IMR-90 (cell line): ENCODE measurements at regions not wholly inside any gene's neighbourhood (a gene's known extent, or its start where the extent isn't known, plus 50 kb on each side); places are given as distances from the start of the nearest gene placed in this dataset.

Experiments used
- ATAC-seq: fragments of 200-7000 bp; cut with Tn5 transposase; 2 replicates; pipeline ENCODE4 v1.9.1; 2020; ENCODE audit warnings: low read depth, mild to moderate bottlenecking, moderate library complexity
- BruUV-seq: library from RNA; stranded (reverse); fragments of 400-500 nt; replicated peaks from 2 replicates; lab custom pipeline; 2021; lab: Mats Ljungman, UMichigan
- CTCF ChIA-PET: fragments of 300-600 bp; formaldehyde crosslinking; extraction: SDS; loops from one replicate; lab custom pipeline; 2021; ENCODE audit warnings: antibody characterized with exemption; lab: Yijun Ruan, JAX
- POLR2A ChIA-PET: fragments of 300-600 bp; sonication (Branson Sonifier 250); formaldehyde crosslinking; loops from one replicate; lab custom pipeline; 2022; ENCODE audit warnings: antibody characterized with exemption; ENCODE audit not compliant: unreplicated experiment; lab: Charles Lee
- DNase-seq: peaks from one replicate; pipeline ENCODE4 v3.0.0; 2013
- H2AFZ ChIP-seq: replicated peaks from 2 replicates; pipeline ENCODE3; 2013; ENCODE audit warnings: low read length, mild to moderate bottlenecking; ENCODE audit not compliant: poor library complexity
- H2AK5ac ChIP-seq: 2 replicates; pipeline ENCODE4 v1.6.1; 2013; ENCODE audit warnings: low read depth, low read length, inconsistent platforms
- H2AK9ac ChIP-seq: replicated peaks from 2 replicates; pipeline ENCODE3; 2013; ENCODE audit warnings: mild to moderate bottlenecking, low read depth, low read length, moderate library complexity; ENCODE audit not compliant: poor library complexity
- H2BK120ac ChIP-seq: 2 replicates; pipeline ENCODE4 v1.6.1; 2013; ENCODE audit warnings: low read depth, low read length, inconsistent platforms
- H2BK15ac ChIP-seq: 3 replicates; pipeline ENCODE4 v1.6.1; 2013; ENCODE audit warnings: low read depth, low read length, inconsistent platforms
- H2BK20ac ChIP-seq: 2 replicates; pipeline ENCODE4 v1.6.1; 2013; ENCODE audit warnings: low read depth, mild to moderate bottlenecking, inconsistent platforms, low read length, moderate library complexity
- H2BK5ac ChIP-seq: 2 replicates; pipeline ENCODE4 v1.6.1; 2013; ENCODE audit warnings: mild to moderate bottlenecking, low read depth, low read length, inconsistent platforms; ENCODE audit not compliant: poor library complexity, severe bottlenecking
- H3K14ac ChIP-seq: replicated peaks from 2 replicates; pipeline ENCODE4 v1.6.1; 2013; ENCODE audit warnings: low read depth, low read length, inconsistent platforms
- H3K18ac ChIP-seq: 2 replicates; pipeline ENCODE4 v1.6.1; 2013; ENCODE audit warnings: low read depth, low read length, control low read depth
- H3K23ac ChIP-seq: 2 replicates; pipeline ENCODE4 v1.6.1; 2013; ENCODE audit warnings: low read depth, low read length, inconsistent platforms
- H3K27ac ChIP-seq: 2 replicates; pipeline ENCODE4 v1.5.1; 2013; ENCODE audit warnings: mild to moderate bottlenecking, control low read depth, low read length; ENCODE audit not compliant: insufficient read depth
- H3K27me3 ChIP-seq: 2 replicates; pipeline ENCODE4 v1.6.1; 2013; ENCODE audit warnings: low read length; ENCODE audit not compliant: control insufficient read depth, insufficient read depth
- H3K36me3 ChIP-seq: 2 replicates; pipeline ENCODE4 v1.6.1; 2013; ENCODE audit warnings: low read length, mixed read lengths; ENCODE audit not compliant: control insufficient read depth, insufficient read depth
- H3K4ac ChIP-seq: 2 replicates; pipeline ENCODE4 v1.6.1; 2013; ENCODE audit warnings: low read depth, low read length, inconsistent platforms
- H3K4me1 ChIP-seq: 2 replicates; pipeline ENCODE4 v1.6.1; 2013; ENCODE audit warnings: low read length, mixed read lengths; ENCODE audit not compliant: control insufficient read depth, insufficient read depth
- H3K4me2 ChIP-seq: 2 replicates; pipeline ENCODE4 v1.6.1; 2013; ENCODE audit warnings: low read depth, mild to moderate bottlenecking, control low read depth, low read length, moderate library complexity
- H3K4me3 ChIP-seq: 2 replicates; pipeline ENCODE4 v1.5.1; 2013; ENCODE audit warnings: low read depth, mild to moderate bottlenecking, control low read depth, low read length, moderate library complexity; ENCODE audit not compliant: insufficient read depth
- H3K56ac ChIP-seq: 2 replicates; pipeline ENCODE4 v1.6.1; 2013; ENCODE audit warnings: low read length, inconsistent platforms; ENCODE audit not compliant: insufficient read depth; ENCODE audit errors: extremely low read depth
- H3K79me1 ChIP-seq, 2 experiments: 2 replicates each; pipeline ENCODE4 v1.6.1; 2013; ENCODE audit warnings: low read length in 2 of 2, inconsistent platforms in 1 of 2, low read depth in 1 of 2
- H3K9ac ChIP-seq: 2 replicates; pipeline ENCODE4 v1.6.1; 2013; ENCODE audit warnings: low read depth, low read length, control low read depth
- H3K9me1 ChIP-seq: 2 replicates; pipeline ENCODE4 v1.6.1; 2013; ENCODE audit warnings: low read length, inconsistent platforms; ENCODE audit not compliant: insufficient read depth
- H3K9me3 ChIP-seq: 2 replicates; pipeline ENCODE4 v1.6.1; 2013; ENCODE audit warnings: low read length; ENCODE audit not compliant: control insufficient read depth, insufficient read depth
- H4K20me1 ChIP-seq: 2 replicates; pipeline ENCODE4 v1.6.1; 2013; ENCODE audit warnings: low read length, inconsistent platforms; ENCODE audit not compliant: insufficient read depth
- H4K5ac ChIP-seq: 2 replicates; pipeline ENCODE4 v1.6.1; 2013; ENCODE audit warnings: mild to moderate bottlenecking, low read depth, low read length, control low read depth
- H4K8ac ChIP-seq, 2 experiments: 2 replicates each; pipeline ENCODE4 v1.6.1; 2013; ENCODE audit warnings: low read depth in 2 of 2, low read length in 2 of 2, control low read depth in 1 of 2, inconsistent platforms in 1 of 2
- H4K91ac ChIP-seq: 2 replicates; pipeline ENCODE4 v1.6.1; 2013; ENCODE audit warnings: low read depth, low read length, inconsistent platforms; ENCODE audit not compliant: insufficient read depth
- CEBPB ChIP-seq: IDR thresholded peaks from 2 replicates; pipeline ENCODE4 v1.6.1; 2012; ENCODE audit warnings: low read depth, low read length, improper control_type of control experiment
- CTCF ChIP-seq: conservative IDR thresholded peaks from 2 replicates; pipeline ENCODE4 v1.5.1; 2012; ENCODE audit warnings: mild to moderate bottlenecking, low read depth, low read length, improper control_type of control experiment
- FOS ChIP-seq: fragments of 150-350 bp; IDR thresholded peaks from 2 replicates; pipeline ENCODE4 v1.6.1; 2016; ENCODE audit warnings: low read depth, low read length
- MAFK ChIP-seq: IDR thresholded peaks from 2 replicates; pipeline ENCODE4 v1.6.1; 2012; ENCODE audit warnings: low read depth, low read length, improper control_type of control experiment
- POLR2A ChIP-seq: IDR thresholded peaks from 2 replicates; pipeline ENCODE4 v1.6.1; 2012; ENCODE audit warnings: mild to moderate bottlenecking, low read depth, low read length
- RCOR1 ChIP-seq: IDR thresholded peaks from 2 replicates; pipeline ENCODE4 v1.6.1; 2012; ENCODE audit warnings: mild to moderate bottlenecking, low read length, improper control_type of control experiment; ENCODE audit not compliant: insufficient replicate concordance
- RFX5 ChIP-seq: IDR thresholded peaks from 2 replicates; pipeline ENCODE4 v1.8.0; 2012; ENCODE audit warnings: low read depth, mild to moderate bottlenecking, low read length, moderate library complexity
- SMC3 ChIP-seq: fragments of 150-350 bp; IDR thresholded peaks from 2 replicates; pipeline ENCODE4 v1.6.1; 2016; ENCODE audit warnings: low read depth, mild to moderate bottlenecking, antibody characterized with exemption, low read length, moderate library complexity
- WGBS, 2 experiments: methylation state at CpG; one replicate each; pipeline versions ENCODE4 v1.1.5 to v1.1.7; 2013; ENCODE audit warnings: missing lambda C conversion rate in 2 of 2; ENCODE audit not compliant: insufficient read length in 1 of 2; ENCODE audit errors: extremely low coverage in 2 of 2; 5-methylcytosine and 5-hydroxymethylcytosine counted together
- dilution Hi-C: fragments of 300-500 bp; cut with HindIII; formaldehyde crosslinking; loops from one replicate; pipeline ENCODE4 v1.14.3; 2018; ENCODE audit warnings: low sequenced_read_pairs; ENCODE audit not compliant: unreplicated experiment
- in situ Hi-C: fragments of 300-500 bp; cut with MboI; formaldehyde crosslinking; loops from 3 replicates; pipeline ENCODE4 v1.14.3; 2019; ENCODE audit warnings: low sequenced_read_pairs, inconsistent platforms, mixed read lengths
- intact Hi-C: fragments of 100-400 bp; cut with micrococcal nuclease; formaldehyde crosslinking; loops from 2 replicates; pipeline ENCODE4 v1.10.0; 2022
- TF ChIP-seq, protein P1 (sequence below): fragments of 150-350 bp; IDR thresholded peaks from 2 replicates; pipeline ENCODE4 v1.6.1; 2016; ENCODE audit warnings: low read depth, mild to moderate bottlenecking, low read length, moderate library complexity, borderline replicate concordance

DNA sequence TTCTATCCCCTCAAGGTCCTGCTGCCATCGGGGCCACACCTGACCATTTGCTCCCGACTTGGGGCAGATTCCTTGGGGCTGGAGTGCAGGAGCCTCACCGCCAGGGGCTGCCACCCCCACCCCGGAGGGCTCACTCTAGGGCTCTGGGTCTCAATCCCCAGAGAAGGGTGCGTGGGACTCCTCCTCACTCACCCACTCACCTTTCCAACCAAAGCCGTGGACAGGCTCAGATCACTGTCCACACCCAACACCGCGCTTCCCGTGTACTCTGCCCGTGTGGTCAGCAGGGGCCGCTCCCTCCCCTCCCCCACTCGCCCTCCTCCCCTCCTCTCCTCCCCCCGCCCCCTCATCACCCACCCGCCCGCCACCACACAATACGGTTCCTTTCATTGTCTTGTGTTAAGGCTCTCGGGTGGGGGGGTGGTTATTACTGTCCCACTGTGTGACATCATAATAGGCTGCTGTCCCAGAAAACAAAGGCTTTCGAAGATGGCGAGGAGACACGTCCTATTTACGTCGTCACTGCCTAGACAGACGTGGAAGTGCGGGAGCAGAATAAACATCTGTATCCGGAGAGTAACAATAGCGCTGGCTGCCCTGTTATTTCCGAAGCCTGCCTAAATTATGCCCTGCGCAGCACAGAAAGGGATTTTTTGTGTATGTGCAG is 85.8 kb downstream of the YTHDF1 start:
- Histone ChIP-seq H3K23ac (no peak overlapping the region), H3K4me3 (no peak overlapping the region), H3K27me3 (peaks cover 35% of the 10 kb centered on the region), H3K4me1 (no peaks in the 10 kb centered on the region), H3K36me3 (no peaks in the 10 kb centered on the region), H2BK20ac (no peak overlapping the region), H4K5ac (no peak overlapping the region), H2BK5ac (no peak overlapping the region), H3K79me1 (no peaks in the 10 kb centered on the region), H3K4me2 (no peak overlapping the region), H4K8ac (no peak overlapping the region), H3K9me1 (no peaks in the 10 kb centered on the region), H2BK15ac (no peak overlapping the region), H2AK9ac (no peak overlapping the region), H3K56ac (no peak overlapping the region), H4K91ac (no peak overlapping the region), H3K4ac (no peak overlapping the region), H3K14ac (no peak overlapping the region), H2AFZ (no peak overlapping the region), H4K20me1 (no peaks in the 10 kb centered on the region), H3K18ac (no peak overlapping the region), H2BK120ac (no peak overlapping the region), H3K9me3 (no peaks in the 10 kb centered on the region), H3K27ac (no peak overlapping the region), H2AK5ac (no peak overlapping the region), H3K9ac (no peak overlapping the region)
- in situ Hi-C loops (no loop called here), intact Hi-C loops (no loop called here), dilution Hi-C loops (no loop called here)
- POLR2A ChIA-PET, result no interaction called here
- BruUV-seq, result no TSS peak
- CTCF ChIA-PET, result no interaction called here
- DNase-seq (no peak), ATAC-seq (no peak)
- 18% methylated on average over 8 of the region's 28 CpGs; no CpG with 5 or more reads in 1 of the 2 experiments for WGBS, 2 experiments
- TF ChIP-seq FOS (no peak), CTCF (no peak), RFX5 (no peak), SMC3 (no peak), RCOR1 (no peak), MAFK (no peak), CEBPB (no peak), POLR2A (no peak)
- TF ChIP-seq, protein P1, sequence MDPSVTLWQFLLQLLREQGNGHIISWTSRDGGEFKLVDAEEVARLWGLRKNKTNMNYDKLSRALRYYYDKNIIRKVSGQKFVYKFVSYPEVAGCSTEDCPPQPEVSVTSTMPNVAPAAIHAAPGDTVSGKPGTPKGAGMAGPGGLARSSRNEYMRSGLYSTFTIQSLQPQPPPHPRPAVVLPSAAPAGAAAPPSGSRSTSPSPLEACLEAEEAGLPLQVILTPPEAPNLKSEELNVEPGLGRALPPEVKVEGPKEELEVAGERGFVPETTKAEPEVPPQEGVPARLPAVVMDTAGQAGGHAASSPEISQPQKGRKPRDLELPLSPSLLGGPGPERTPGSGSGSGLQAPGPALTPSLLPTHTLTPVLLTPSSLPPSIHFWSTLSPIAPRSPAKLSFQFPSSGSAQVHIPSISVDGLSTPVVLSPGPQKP, result no peak
